Liver (tissue), 8 donors: ENCODE measurements at regions not wholly inside any gene's neighbourhood (a gene's known extent, or its start where the extent isn't known, plus 50 kb on each side); places are given as distances from the start of the nearest gene placed in this dataset.

ENCODE experiments used
- DNase-seq: peaks from one replicate; pipeline ENCODE4 v3.0.0-alpha.2; 2017; ENCODE audit warnings: low spot score
- H3K27ac ChIP-seq, 2 donors: one replicate each; pipeline ENCODE4 v1.7.0; 2013; ENCODE audit warnings: inconsistent platforms in 2 of 2, low read length in 2 of 2, control low read depth in 1 of 2, low read depth in 1 of 2, mild to moderate bottlenecking in 1 of 2
- H3K27me3 ChIP-seq, 4 donors: one replicate each; pipeline versions ENCODE4 v1.6.1 to v1.7.0; 2013; ENCODE audit warnings: low read length in 3 of 4, inconsistent platforms in 1 of 4, mild to moderate bottlenecking in 1 of 4, moderate library complexity in 1 of 4; ENCODE audit not compliant: control insufficient read depth in 4 of 4, insufficient read depth in 4 of 4
- H3K36me3 ChIP-seq, 4 donors: one replicate each; pipeline versions ENCODE4 v1.6.1 to v1.7.0; 2013; ENCODE audit warnings: low read length in 3 of 4, mild to moderate bottlenecking in 3 of 4, low read depth in 1 of 4, moderate library complexity in 1 of 4; ENCODE audit not compliant: control insufficient read depth in 4 of 4, insufficient read depth in 3 of 4
- H3K4me1 ChIP-seq, 4 donors: one replicate each; pipeline versions ENCODE4 v1.6.1 to v1.7.0; 2013; ENCODE audit warnings: low read length in 3 of 4, mild to moderate bottlenecking in 3 of 4, moderate library complexity in 1 of 4; ENCODE audit not compliant: control insufficient read depth in 4 of 4, insufficient read depth in 4 of 4
- H3K4me3 ChIP-seq, 3 donors: one replicate each; pipeline versions ENCODE4 v1.6.1 to v1.7.0; 2013; ENCODE audit warnings: low read length in 3 of 3, control low read depth in 1 of 3, low read depth in 1 of 3, mild to moderate bottlenecking in 1 of 3
- H3K9ac ChIP-seq, 2 donors: one replicate each; pipeline ENCODE4 v1.7.0; 2013; ENCODE audit warnings: low read length in 2 of 2, mild to moderate bottlenecking in 2 of 2, moderate library complexity in 2 of 2, control low read depth in 1 of 2, low read depth in 1 of 2
- H3K9me3 ChIP-seq, 4 donors: one replicate each; pipeline versions ENCODE4 v1.6.1 to v1.7.0; 2013; ENCODE audit warnings: low read length in 3 of 4; ENCODE audit not compliant: control insufficient read depth in 4 of 4
- EGR1 ChIP-seq, 2 donors: IDR thresholded peaks; 2 replicates each; pipeline ENCODE4 v1.6.1; 2016 to 2018; ENCODE audit warnings: antibody characterized with exemption in 2 of 2, low read depth in 2 of 2
- FOXA1 ChIP-seq: IDR thresholded peaks from 2 replicates; pipeline ENCODE4 v1.6.1; 2016; ENCODE audit warnings: antibody characterized with exemption
- FOXA2 ChIP-seq: IDR thresholded peaks from 2 replicates; pipeline ENCODE4 v1.6.1; 2016; ENCODE audit warnings: antibody characterized with exemption
- GABPA ChIP-seq, 2 donors: IDR thresholded peaks in 1 of 2; conservative IDR thresholded peaks in 1 of 2; 2 replicates each; pipeline ENCODE4 v1.6.1; 2016; ENCODE audit warnings: antibody characterized with exemption in 2 of 2, mild to moderate bottlenecking in 1 of 2, moderate library complexity in 1 of 2
- HNF4A ChIP-seq, 2 donors: conservative IDR thresholded peaks; 2 replicates each; pipeline ENCODE4 v1.6.1; 2016; ENCODE audit warnings: antibody characterized with exemption in 2 of 2, mild to moderate bottlenecking in 2 of 2
- JUND ChIP-seq, 2 donors: IDR thresholded peaks; 2 replicates each; pipeline ENCODE4 v1.6.1; 2016; ENCODE audit warnings: antibody characterized with exemption in 2 of 2
- NR2F2 ChIP-seq: IDR thresholded peaks from 2 replicates; pipeline ENCODE4 v1.6.1; 2016; ENCODE audit warnings: antibody characterized with exemption
- RAD21 ChIP-seq, 2 donors: IDR thresholded peaks; 2 replicates each; pipeline ENCODE4 v1.6.1; 2016; ENCODE audit warnings: antibody characterized with exemption in 2 of 2, mild to moderate bottlenecking in 2 of 2
- RXRA ChIP-seq, 2 donors: IDR thresholded peaks; 2 replicates each; pipeline ENCODE4 v1.6.1; 2017 to 2018; ENCODE audit warnings: antibody characterized with exemption in 2 of 2, mild to moderate bottlenecking in 1 of 2
- TAF1 ChIP-seq: conservative IDR thresholded peaks from 2 replicates; pipeline ENCODE4 v1.6.1; 2016; ENCODE audit warnings: antibody characterized with exemption, mild to moderate bottlenecking
- YY1 ChIP-seq: IDR thresholded peaks from 2 replicates; pipeline ENCODE4 v1.6.1; 2016; ENCODE audit warnings: antibody characterized with exemption, mild to moderate bottlenecking
- WGBS: extraction: QIAGEN DNeasy Blood & Tissue Kit; methylation state at CpG from one replicate; pipeline ENCODE4 v1.1.7; 2013; 5-methylcytosine and 5-hydroxymethylcytosine counted together
- TF ChIP-seq, protein P1 (sequence below): IDR thresholded peaks from 2 replicates; pipeline ENCODE4 v1.6.1; 2016; ENCODE audit warnings: antibody characterized with exemption, mild to moderate bottlenecking
- TF ChIP-seq, protein P2 (sequence below): IDR thresholded peaks from 2 replicates; pipeline ENCODE4 v1.6.1; 2016; ENCODE audit warnings: antibody characterized with exemption
- TF ChIP-seq, protein P3 (sequence below): IDR thresholded peaks from 2 replicates; pipeline ENCODE4 v1.6.1; 2016; ENCODE audit warnings: antibody characterized with exemption
- TF ChIP-seq, protein P4 (sequence below): fragments of 150-350 bp; IDR thresholded peaks from 2 replicates; pipeline ENCODE4 v1.5.1; 2017; ENCODE audit warnings: improper control_type of control experiment, low read depth, low read length; ENCODE audit not compliant: missing input control
- donor health status: healthy.
- donor health status: healthy.
- donor health status: healthy.
- donor health status: healthy.
- donor health status: healthy.

DNA sequence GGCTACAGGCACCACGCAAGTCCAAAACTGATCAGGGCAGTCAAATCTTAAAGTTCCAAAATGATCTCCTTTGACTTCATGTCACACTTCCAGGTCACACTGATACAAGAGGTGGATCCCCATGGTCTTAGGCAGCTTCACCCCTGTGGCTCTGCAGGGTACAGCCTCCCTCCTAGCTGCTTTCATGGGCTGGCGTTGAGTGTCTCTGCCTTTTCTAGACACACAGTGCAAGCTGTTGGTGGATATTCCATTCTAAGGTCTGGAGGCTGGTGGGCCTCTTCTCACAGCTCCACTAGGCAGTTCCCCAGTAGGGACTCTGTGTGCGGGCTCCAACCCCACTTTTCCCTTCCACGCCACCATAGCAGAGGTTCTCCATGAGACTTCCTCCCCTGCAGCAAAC is 838.2 kb upstream of the CHAC2 start (continued):
- TF ChIP-seq, protein P1, sequence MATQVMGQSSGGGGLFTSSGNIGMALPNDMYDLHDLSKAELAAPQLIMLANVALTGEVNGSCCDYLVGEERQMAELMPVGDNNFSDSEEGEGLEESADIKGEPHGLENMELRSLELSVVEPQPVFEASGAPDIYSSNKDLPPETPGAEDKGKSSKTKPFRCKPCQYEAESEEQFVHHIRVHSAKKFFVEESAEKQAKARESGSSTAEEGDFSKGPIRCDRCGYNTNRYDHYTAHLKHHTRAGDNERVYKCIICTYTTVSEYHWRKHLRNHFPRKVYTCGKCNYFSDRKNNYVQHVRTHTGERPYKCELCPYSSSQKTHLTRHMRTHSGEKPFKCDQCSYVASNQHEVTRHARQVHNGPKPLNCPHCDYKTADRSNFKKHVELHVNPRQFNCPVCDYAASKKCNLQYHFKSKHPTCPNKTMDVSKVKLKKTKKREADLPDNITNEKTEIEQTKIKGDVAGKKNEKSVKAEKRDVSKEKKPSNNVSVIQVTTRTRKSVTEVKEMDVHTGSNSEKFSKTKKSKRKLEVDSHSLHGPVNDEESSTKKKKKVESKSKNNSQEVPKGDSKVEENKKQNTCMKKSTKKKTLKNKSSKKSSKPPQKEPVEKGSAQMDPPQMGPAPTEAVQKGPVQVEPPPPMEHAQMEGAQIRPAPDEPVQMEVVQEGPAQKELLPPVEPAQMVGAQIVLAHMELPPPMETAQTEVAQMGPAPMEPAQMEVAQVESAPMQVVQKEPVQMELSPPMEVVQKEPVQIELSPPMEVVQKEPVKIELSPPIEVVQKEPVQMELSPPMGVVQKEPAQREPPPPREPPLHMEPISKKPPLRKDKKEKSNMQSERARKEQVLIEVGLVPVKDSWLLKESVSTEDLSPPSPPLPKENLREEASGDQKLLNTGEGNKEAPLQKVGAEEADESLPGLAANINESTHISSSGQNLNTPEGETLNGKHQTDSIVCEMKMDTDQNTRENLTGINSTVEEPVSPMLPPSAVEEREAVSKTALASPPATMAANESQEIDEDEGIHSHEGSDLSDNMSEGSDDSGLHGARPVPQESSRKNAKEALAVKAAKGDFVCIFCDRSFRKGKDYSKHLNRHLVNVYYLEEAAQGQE: no peak
- TF ChIP-seq, protein P2, sequence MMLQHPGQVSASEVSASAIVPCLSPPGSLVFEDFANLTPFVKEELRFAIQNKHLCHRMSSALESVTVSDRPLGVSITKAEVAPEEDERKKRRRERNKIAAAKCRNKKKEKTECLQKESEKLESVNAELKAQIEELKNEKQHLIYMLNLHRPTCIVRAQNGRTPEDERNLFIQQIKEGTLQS: no peak
- TF ChIP-seq TAF1 (no peak), GABPA (IDR thresholded peaks at IDR 0.05 in 1 of 2, conservative IDR thresholded peaks at IDR 0.05 in 1 of 2) (no peak)

GRCh38 chr2:52919673-52920072 is 847.9 kb upstream of the CHAC2 start:
- H3K27me3 ChIP-seq: no peaks in the 10 kb centered on the region
- H3K4me3 ChIP-seq: no peak overlapping the region
- no peaks in the 10 kb centered on the region for H3K9me3 ChIP-seq
- no peak for DNase-seq
- H3K36me3 ChIP-seq: no peaks in the 10 kb centered on the region
- WGBS: 55% methylated on average over 4 of the region's 4 CpGs
- TF ChIP-seq NR2F2 (peak; percentile 27), HNF4A (conservative IDR thresholded peaks at IDR 0.05) (peak in 1 of 2 donors; percentile 36), RAD21 (IDR thresholded peaks at IDR 0.05) (no peak)
- peaks cover 0 to 2% (median 0%) of the 10 kb centered on the region in 4 donors for H3K4me1 ChIP-seq
- no peak overlapping the region for H3K9ac ChIP-seq
- H3K27ac ChIP-seq: no peak overlapping the region

GRCh38 chr2:52918551-52918950 is 849.1 kb upstream of the CHAC2 start:
- WGBS: 58% methylated on average over 1 of the region's 1 CpG
- no peaks in the 10 kb centered on the region for H3K36me3 ChIP-seq
- no peaks in the 10 kb centered on the region for H3K9me3 ChIP-seq
- H3K27ac ChIP-seq: no peak overlapping the region
- H3K9ac ChIP-seq: no peak overlapping the region
- TF ChIP-seq RXRA (IDR thresholded peaks at IDR 0.05) (no peak), YY1 (no peak), NR2F2 (no peak), FOXA1 (no peak), TAF1 (no peak), GABPA (IDR thresholded peaks at IDR 0.05 in 1 of 2, conservative IDR thresholded peaks at IDR 0.05 in 1 of 2) (no peak), JUND (IDR thresholded peaks at IDR 0.05) (no peak), EGR1 (IDR thresholded peaks at IDR 0.05; ENCODE audit: low read depth in 2 of 2) (no peak), FOXA2 (no peak)
- TF ChIP-seq, protein P3, sequence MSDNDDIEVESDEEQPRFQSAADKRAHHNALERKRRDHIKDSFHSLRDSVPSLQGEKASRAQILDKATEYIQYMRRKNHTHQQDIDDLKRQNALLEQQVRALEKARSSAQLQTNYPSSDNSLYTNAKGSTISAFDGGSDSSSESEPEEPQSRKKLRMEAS: no peak
- no peak for DNase-seq
- peaks cover 0 to 2% (median 0%) of the 10 kb centered on the region in 4 donors for H3K4me1 ChIP-seq
- no peak overlapping the region for H3K4me3 ChIP-seq
- no peaks in the 10 kb centered on the region for H3K27me3 ChIP-seq

- no peak for DNase-seq
- no peaks in the 10 kb centered on the region for H3K9me3 ChIP-seq
- no peak overlapping the region for H3K9ac ChIP-seq
- no peak overlapping the region for H3K4me3 ChIP-seq
- peaks cover 0 to 2% (median 0%) of the 10 kb centered on the region in 4 donors for H3K4me1 ChIP-seq
- no peaks in the 10 kb centered on the region for H3K36me3 ChIP-seq
- H3K27me3 ChIP-seq: no peaks in the 10 kb centered on the region
- WGBS: 49% methylated on average over 3 of the region's 3 CpGs
- TF ChIP-seq, protein P4, sequence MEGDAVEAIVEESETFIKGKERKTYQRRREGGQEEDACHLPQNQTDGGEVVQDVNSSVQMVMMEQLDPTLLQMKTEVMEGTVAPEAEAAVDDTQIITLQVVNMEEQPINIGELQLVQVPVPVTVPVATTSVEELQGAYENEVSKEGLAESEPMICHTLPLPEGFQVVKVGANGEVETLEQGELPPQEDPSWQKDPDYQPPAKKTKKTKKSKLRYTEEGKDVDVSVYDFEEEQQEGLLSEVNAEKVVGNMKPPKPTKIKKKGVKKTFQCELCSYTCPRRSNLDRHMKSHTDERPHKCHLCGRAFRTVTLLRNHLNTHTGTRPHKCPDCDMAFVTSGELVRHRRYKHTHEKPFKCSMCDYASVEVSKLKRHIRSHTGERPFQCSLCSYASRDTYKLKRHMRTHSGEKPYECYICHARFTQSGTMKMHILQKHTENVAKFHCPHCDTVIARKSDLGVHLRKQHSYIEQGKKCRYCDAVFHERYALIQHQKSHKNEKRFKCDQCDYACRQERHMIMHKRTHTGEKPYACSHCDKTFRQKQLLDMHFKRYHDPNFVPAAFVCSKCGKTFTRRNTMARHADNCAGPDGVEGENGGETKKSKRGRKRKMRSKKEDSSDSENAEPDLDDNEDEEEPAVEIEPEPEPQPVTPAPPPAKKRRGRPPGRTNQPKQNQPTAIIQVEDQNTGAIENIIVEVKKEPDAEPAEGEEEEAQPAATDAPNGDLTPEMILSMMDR: no peak
- no peak for TF ChIP-seq YY1
- no peak for TF ChIP-seq FOXA1
- TF ChIP-seq TAF1: no peak
- TF ChIP-seq, protein P3: no peak
- H3K27ac ChIP-seq: no peak overlapping the region
Measured at GRCh38 chr2:52916981-52917380, 850.6 kb upstream of the CHAC2 start.
